Heart left ventricle (tissue), 16 donors: ENCODE measurements at regions not wholly inside any gene's neighbourhood (a gene's known extent, or its start where the extent isn't known, plus 50 kb on each side); places are given as distances from the start of the nearest gene placed in this dataset.

Experiments used
- ATAC-seq, 4 donors: fragments of 200-7000 bp; cut with Tn5 transposase; one replicate each; pipeline ENCODE4 v1.9.1; 2020 to 2022; ENCODE audit warnings: moderate library complexity in 4 of 4, mild to moderate bottlenecking in 3 of 4, moderate number of reproducible peaks in 1 of 4
- DNase-seq, 5 donors: peaks; one replicate each; pipeline ENCODE4 v3.0.0-alpha.2; 2020
- H3K27ac ChIP-seq, 12 donors: fragments of 200-600 bp; sonication (generic) in 4 of 12; one replicate each; pipeline versions ENCODE4 v1.5.0 to v1.8.0; 2016 to 2022; ENCODE audit warnings: mild to moderate bottlenecking in 2 of 12
- H3K27me3 ChIP-seq, 9 donors: fragments of 200-600 bp; sonication (generic) in 2 of 9; one replicate each; pipeline versions ENCODE4 v1.5.1 to v1.8.0; 2016 to 2022; ENCODE audit warnings: mild to moderate bottlenecking in 3 of 9
- H3K36me3 ChIP-seq, 9 donors: fragments of 200-600 bp; sonication (generic) in 2 of 9; one replicate each; pipeline versions ENCODE4 v1.5.0 to v1.8.0; 2018 to 2022; ENCODE audit warnings: mild to moderate bottlenecking in 2 of 9
- H3K4me1 ChIP-seq, 12 donors: fragments of 200-600 bp; sonication (generic) in 4 of 12; one replicate each; pipeline versions ENCODE4 v1.5.0 to v1.8.0; 2016 to 2022; ENCODE audit warnings: mild to moderate bottlenecking in 3 of 12
- H3K4me3 ChIP-seq, 12 donors: fragments of 200-600 bp; sonication (generic) in 4 of 12; one replicate each; pipeline versions ENCODE4 v1.5.0 to v1.8.0; 2017 to 2022; ENCODE audit warnings: mild to moderate bottlenecking in 9 of 12, moderate library complexity in 4 of 12
- H3K9me3 ChIP-seq, 12 donors: fragments of 200-600 bp; sonication (generic) in 4 of 12; one replicate each; pipeline versions ENCODE4 v1.5.0 to v1.8.0; 2016 to 2022; ENCODE audit warnings: mild to moderate bottlenecking in 1 of 12
- POLR2A ChIP-seq, 2 donors: fragments of 450-650 bp; IDR thresholded peaks; one replicate each; pipeline ENCODE4 v1.6.1; 2017; ENCODE audit warnings: antibody characterized with exemption in 2 of 2, mild to moderate bottlenecking in 2 of 2, moderate library complexity in 2 of 2
- WGBS, 4 donors: extraction: QIAGEN DNeasy Blood & Tissue Kit in 2 of 4; methylation state at CpG; one replicate each; pipeline versions ENCODE4 v1.1.5 to v1.1.7; 2013 to 2018; 5-methylcytosine and 5-hydroxymethylcytosine counted together
- intact Hi-C, 10 donors: fragments of 100-400 bp; cut with DNase I; formaldehyde crosslinking; loops; one replicate each; pipeline versions ENCODE4 v1.11.1 to v1.14.2; 2022
- TF ChIP-seq, protein P1 (sequence below), 12 donors: fragments of 200-600 bp; sonication (generic) in 4 of 12; IDR thresholded peaks; one replicate each; pipeline versions ENCODE4 v1.5.0 to v1.8.0; 2018 to 2022; ENCODE audit warnings: antibody characterized with exemption in 12 of 12, mild to moderate bottlenecking in 5 of 12
- donor health status: ischemic (EF 13 %, LVEDD 7.1; RV severe dilation, severe dysfunction).
- donor health status: healthy with polysubstance abuse.
- donor health status: DM: no; HTN: yes; CAD: no.
- donor health status: DM: no; HTN: no; CAD: no.
- donor health status: ischemic (EF 25% LVEDD 6.9; RV normal size, moderate dysfunction).
- donor health status: ischemic (EF 25% LVEDD 5.7; RV mildly dilated, moderate dysfunction).
- donor health status: healthy.
- donor health status: DM: yes; HTN: yes; CAD: no.
- donor health status: ischemic (EF 35%, LVEDD 5.7; RV mildly dilated, moderate dysfunction).
- donor health status: nonischemic (EF 11% LVEDD 7.7; RV severe dilation, severe dysfunction).
- donor health status: DM: yes; HTN: yes; CAD: no.
- donor health status: PGD.
- donor health status: ischemic (EF 29% LVEDD 5.4; RV normal size, mild dysfunction).
- donor health status: nonischemic (EF 23%, LVEDD 6.1; RV moderate dilation, normal function).

DNA sequence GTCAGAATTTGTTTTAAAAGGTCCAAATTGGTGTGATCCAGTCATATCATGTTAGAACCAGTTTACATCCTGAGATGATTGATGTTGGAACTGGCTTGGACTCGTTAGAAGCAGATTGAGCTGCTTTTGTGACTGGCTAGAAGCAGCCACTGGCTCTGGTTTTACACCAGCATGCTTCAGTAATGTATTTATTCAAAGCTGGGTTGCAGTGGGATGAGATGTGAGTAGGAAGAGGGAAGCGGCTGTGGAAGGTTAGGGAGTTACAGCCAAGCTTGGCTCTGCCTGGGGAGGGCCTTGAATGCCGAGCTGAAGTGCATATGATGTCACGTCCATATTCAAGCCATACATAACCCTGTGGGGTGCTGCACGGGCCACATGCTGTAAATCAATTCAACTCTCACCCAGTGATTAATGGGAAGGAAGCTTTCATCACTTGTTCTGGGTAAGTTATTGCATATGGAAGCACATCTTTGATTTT lies 104.0 kb upstream of the SMAD3 start:
- DNase-seq (no peak), ATAC-seq (no peak)
- intact Hi-C loops, result no loop called here
- WGBS, 4 donors, result 72 to 82% (median 76%) methylated on average over 5 of the region's 5 CpGs
- Histone ChIP-seq H3K9me3 (no peaks in the 10 kb centered on the region), H3K27ac (no peak overlapping the region), H3K27me3 (no peaks in the 10 kb centered on the region), H3K36me3 (no peaks in the 10 kb centered on the region), H3K4me1 (peaks cover 0 to 19% (median 0%) of the 10 kb centered on the region in 12 donors), H3K4me3 (no peak overlapping the region)
- TF ChIP-seq POLR2A (IDR thresholded peaks at IDR 0.05), result no peak
- TF ChIP-seq, protein P1, sequence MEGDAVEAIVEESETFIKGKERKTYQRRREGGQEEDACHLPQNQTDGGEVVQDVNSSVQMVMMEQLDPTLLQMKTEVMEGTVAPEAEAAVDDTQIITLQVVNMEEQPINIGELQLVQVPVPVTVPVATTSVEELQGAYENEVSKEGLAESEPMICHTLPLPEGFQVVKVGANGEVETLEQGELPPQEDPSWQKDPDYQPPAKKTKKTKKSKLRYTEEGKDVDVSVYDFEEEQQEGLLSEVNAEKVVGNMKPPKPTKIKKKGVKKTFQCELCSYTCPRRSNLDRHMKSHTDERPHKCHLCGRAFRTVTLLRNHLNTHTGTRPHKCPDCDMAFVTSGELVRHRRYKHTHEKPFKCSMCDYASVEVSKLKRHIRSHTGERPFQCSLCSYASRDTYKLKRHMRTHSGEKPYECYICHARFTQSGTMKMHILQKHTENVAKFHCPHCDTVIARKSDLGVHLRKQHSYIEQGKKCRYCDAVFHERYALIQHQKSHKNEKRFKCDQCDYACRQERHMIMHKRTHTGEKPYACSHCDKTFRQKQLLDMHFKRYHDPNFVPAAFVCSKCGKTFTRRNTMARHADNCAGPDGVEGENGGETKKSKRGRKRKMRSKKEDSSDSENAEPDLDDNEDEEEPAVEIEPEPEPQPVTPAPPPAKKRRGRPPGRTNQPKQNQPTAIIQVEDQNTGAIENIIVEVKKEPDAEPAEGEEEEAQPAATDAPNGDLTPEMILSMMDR (IDR thresholded peaks at IDR 0.05), result no peak

DNA sequence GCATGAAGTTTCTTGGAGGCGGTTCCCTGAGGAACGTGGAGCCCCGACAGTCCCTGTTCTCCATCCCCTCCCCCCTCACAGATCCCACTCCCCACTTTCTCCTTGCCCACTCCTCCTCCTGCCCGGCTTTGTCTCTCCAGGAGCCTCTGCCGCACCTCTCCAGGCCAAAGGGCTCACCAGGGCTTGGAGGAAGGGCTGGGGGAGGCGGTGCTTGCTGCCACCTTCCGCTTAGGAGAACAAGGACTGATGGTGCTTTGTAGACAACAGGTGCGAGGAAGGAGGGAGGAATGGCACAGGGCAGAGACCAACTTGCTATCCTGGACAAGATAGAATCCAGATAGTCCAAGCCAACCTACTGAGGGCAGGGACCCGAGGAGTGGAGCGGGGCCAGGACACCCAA lies 103.5 kb upstream of the SMAD3 start:
- intact Hi-C loops, result no loop called here
- Histone ChIP-seq H3K9me3 (no peaks in the 10 kb centered on the region), H3K4me3 (no peak overlapping the region), H3K36me3 (no peaks in the 10 kb centered on the region), H3K27ac (no peak overlapping the region), H3K4me1 (peaks cover 0 to 15% (median 0%) of the 10 kb centered on the region in 12 donors), H3K27me3 (no peaks in the 10 kb centered on the region)
- whole genome bisulfite sequencing, 4 donors, result 90 to 97% (median 95%) methylated on average over 10 of the region's 10 CpGs
- DNase-seq, result no peak
- TF ChIP-seq, protein P1 (IDR thresholded peaks at IDR 0.05), result no peak
- no peak for TF ChIP-seq POLR2A (IDR thresholded peaks at IDR 0.05)
- ATAC-seq, result no peak

DNA sequence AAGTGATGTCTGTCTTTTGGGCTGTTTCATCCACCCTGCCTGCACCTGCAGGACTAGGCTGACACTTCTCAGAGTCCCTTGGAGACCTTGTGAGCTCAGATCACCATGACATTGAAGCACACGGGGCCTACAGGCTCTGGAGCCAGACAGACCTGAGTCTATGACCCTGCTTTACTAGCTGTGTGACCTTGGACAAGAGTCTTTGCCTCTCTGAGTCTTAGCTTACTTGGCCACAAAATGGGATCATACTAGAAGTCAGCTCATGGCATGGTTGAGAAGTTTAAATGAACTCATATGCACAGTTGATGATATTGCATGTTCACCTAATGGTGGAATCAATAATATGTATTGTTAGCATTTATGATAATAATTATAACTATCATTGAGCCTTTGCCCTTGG lies 102.9 kb upstream of the SMAD3 start:
- 75 to 91% (median 82%) methylated on average over 1 of the region's 1 CpG; no CpG with 5 or more reads in 1 of the 4 donors for WGBS, 4 donors
- intact Hi-C loops, result no loop called here
- TF ChIP-seq, protein P1 (IDR thresholded peaks at IDR 0.05), result no peak
- TF ChIP-seq POLR2A (IDR thresholded peaks at IDR 0.05), result no peak

DNA sequence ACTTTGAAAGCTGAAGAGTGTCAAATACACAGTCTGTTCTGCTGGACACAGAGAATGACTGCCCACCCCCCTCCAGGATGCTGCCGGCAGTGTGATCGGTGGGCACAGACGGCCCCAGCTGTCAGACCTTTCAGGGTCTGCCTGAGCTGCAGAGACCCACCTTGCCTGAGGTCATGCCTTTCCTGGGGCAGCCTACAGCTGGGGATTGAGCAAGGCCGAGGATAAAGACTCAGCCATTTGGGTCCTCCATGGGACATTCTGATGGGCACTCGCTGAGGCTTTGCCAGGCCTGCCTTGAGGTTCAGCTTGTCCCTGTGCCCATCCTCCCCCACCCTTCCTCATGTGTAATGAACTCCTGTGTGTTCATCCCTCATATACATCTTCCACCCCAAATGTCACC lies 102.3 kb upstream of the SMAD3 start:
- Histone ChIP-seq H3K4me1 (peaks cover 0 to 5% (median 0%) of the 10 kb centered on the region in 12 donors), H3K27me3 (peaks cover 0 to 3% (median 0%) of the 10 kb centered on the region in 9 donors), H3K36me3 (no peaks in the 10 kb centered on the region), H3K4me3 (no peak overlapping the region), H3K9me3 (no peaks in the 10 kb centered on the region), H3K27ac (no peak overlapping the region)
- TF ChIP-seq, protein P1 (IDR thresholded peaks at IDR 0.05), result no peak
- DNase-seq (no peak), ATAC-seq (no peak)
- 93 to 100% (median 97%) methylated on average over 3 to 5 of the region's 5 CpGs for WGBS, 4 donors
- intact Hi-C loops, result no loop called here

More for the DNA sequence above, 102.9 kb upstream of the SMAD3 start:
- Histone ChIP-seq H3K36me3 (no peaks in the 10 kb centered on the region), H3K27me3 (no peaks in the 10 kb centered on the region), H3K27ac (no peak overlapping the region), H3K4me3 (no peak overlapping the region), H3K9me3 (no peaks in the 10 kb centered on the region), H3K4me1 (peaks cover 0 to 8% (median 0%) of the 10 kb centered on the region in 12 donors)
- DNase-seq, result no peak
- ATAC-seq, result no peak
